ENCODE measurements at regions not wholly inside any gene's neighbourhood (a gene's known extent, or its start where the extent isn't known, plus 50 kb on each side); places are given as distances from the start of the nearest gene placed in this dataset.

DNA sequence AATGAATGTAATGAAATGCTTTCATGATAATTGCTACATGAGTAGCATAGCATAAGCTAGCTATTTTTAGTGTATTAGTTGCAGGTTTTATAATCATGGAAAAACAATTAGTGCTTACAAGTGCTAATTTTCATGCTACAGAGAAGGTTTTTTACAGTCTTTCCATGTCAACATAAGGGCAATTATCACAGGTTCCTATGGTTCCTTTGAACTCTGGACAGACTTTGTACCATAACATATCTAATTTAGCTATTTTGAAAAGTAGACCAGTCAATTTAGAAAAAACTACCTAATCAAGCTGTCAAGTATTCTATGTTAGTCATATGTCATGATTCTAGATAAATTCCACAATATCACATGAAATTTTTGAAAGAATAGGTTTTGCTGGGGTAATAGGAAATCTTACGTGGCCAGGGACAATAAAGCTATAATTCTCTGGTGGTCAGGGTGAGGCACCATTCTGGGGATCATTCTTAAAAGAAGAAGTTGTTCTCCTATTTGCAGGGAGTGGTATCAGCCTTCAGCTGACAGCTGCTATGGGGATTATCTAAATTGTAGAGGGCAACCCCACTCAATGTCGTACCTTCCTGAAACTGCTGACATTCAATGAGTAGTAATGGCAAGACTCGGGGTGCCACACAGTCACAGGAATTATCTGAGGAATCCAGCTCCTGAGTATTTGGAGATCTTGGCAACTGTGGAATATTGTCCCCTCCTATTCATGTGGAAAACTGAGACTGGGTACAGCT, 724.0 kb upstream of the LINC00305 start:
- Histone ChIP-seq H3K9ac (ENCODE audit: insufficient read length, low read depth) (no peak overlapping the region), H3K9me3 (ENCODE audit: insufficient read depth, low read length) (no peaks in the 10 kb centered on the region), H3K4me1 (ENCODE audit: insufficient read depth, insufficient read length) (no peaks in the 10 kb centered on the region), H3K4me3 (ENCODE audit: insufficient read length, low read depth) (no peak overlapping the region), H3K36me3 (ENCODE audit: insufficient read depth, insufficient read length, low read length) (no peaks in the 10 kb centered on the region), H3K27me3 (ENCODE audit: insufficient read depth, insufficient read length) (no peaks in the 10 kb centered on the region)
- no peak for DNase-seq (ENCODE audit: low read depth, low spot score)
- TF ChIP-seq ZNF274 (IDR thresholded peaks at IDR 0.05; ENCODE audit: low read depth, low read length) (no peak), SUZ12 (IDR thresholded peaks at IDR 0.05; ENCODE audit: extremely low read depth, insufficient read depth, insufficient read length) (no peak), YY1 (IDR thresholded peaks at IDR 0.05; ENCODE audit: insufficient read depth, insufficient read length) (no peak)

DNA sequence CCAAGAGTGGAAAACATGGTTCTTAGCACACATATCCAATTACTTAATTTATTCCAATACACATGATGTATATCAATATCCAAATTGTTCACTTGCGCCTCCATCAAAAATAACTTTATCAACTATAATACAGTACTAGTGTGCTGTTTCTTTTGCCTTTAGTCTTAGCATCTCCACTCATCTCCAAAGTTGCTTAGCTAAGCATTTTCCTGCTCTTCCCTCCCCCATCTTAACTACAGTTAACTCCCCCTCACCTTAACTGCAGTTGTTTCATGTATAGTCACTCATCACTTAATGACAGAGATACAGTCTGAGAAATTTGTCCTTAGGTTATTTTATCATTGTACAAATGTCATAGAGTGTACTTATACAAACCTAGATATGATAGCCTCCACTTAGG, 705.2 kb upstream of the LINC00305 start:
- H3K9me3 ChIP-seq (ENCODE audit: insufficient read depth, low read length): no peaks in the 10 kb centered on the region
- H3K4me1 ChIP-seq (ENCODE audit: insufficient read depth, insufficient read length): no peaks in the 10 kb centered on the region
- H3K27me3 ChIP-seq (ENCODE audit: insufficient read depth, insufficient read length): no peaks in the 10 kb centered on the region
- no peak overlapping the region for H3K4me3 ChIP-seq (ENCODE audit: insufficient read length, low read depth)
- TF ChIP-seq YY1 (IDR thresholded peaks at IDR 0.05; ENCODE audit: insufficient read depth, insufficient read length): no peak
- TF ChIP-seq SUZ12 (IDR thresholded peaks at IDR 0.05; ENCODE audit: extremely low read depth, insufficient read depth, insufficient read length): no peak
- no peak for TF ChIP-seq ZNF274 (IDR thresholded peaks at IDR 0.05; ENCODE audit: low read depth, low read length)
- no peaks in the 10 kb centered on the region for H3K36me3 ChIP-seq (ENCODE audit: insufficient read depth, insufficient read length, low read length)
- no peak overlapping the region for H3K9ac ChIP-seq (ENCODE audit: insufficient read length, low read depth)
- no peak for DNase-seq (ENCODE audit: low read depth, low spot score)

DNA sequence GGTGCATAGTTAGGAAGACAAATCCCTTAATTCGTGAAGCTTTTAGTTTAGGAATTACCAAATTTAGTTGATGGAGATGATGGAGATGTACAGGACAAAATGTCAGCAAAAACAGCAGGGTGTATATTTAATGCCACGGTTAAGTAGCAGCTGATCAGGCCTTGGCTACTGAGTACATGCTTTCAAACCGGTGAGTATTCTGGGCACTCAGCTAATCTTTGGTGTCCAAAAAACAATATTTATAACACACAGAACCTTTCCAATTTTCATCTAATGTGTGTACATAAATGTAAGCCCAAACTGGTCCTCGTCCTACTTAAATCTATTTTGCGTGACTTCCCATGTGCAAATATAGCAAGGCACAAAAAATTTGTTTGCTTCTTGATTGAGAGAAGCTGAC, 703.4 kb upstream of the LINC00305 start:
- H3K9me3 ChIP-seq (ENCODE audit: insufficient read depth, low read length): no peaks in the 10 kb centered on the region
- no peak for DNase-seq (ENCODE audit: low read depth, low spot score)
- no peaks in the 10 kb centered on the region for H3K4me1 ChIP-seq (ENCODE audit: insufficient read depth, insufficient read length)
- H3K4me3 ChIP-seq (ENCODE audit: insufficient read length, low read depth): no peak overlapping the region
- H3K36me3 ChIP-seq (ENCODE audit: insufficient read depth, insufficient read length, low read length): no peaks in the 10 kb centered on the region
- TF ChIP-seq YY1 (IDR thresholded peaks at IDR 0.05; ENCODE audit: insufficient read depth, insufficient read length): no peak
- no peak for TF ChIP-seq SUZ12 (IDR thresholded peaks at IDR 0.05; ENCODE audit: extremely low read depth, insufficient read depth, insufficient read length)
- TF ChIP-seq ZNF274 (IDR thresholded peaks at IDR 0.05; ENCODE audit: low read depth, low read length): no peak
- no peak overlapping the region for H3K9ac ChIP-seq (ENCODE audit: insufficient read length, low read depth)
- H3K27me3 ChIP-seq (ENCODE audit: insufficient read depth, insufficient read length): no peaks in the 10 kb centered on the region

DNA sequence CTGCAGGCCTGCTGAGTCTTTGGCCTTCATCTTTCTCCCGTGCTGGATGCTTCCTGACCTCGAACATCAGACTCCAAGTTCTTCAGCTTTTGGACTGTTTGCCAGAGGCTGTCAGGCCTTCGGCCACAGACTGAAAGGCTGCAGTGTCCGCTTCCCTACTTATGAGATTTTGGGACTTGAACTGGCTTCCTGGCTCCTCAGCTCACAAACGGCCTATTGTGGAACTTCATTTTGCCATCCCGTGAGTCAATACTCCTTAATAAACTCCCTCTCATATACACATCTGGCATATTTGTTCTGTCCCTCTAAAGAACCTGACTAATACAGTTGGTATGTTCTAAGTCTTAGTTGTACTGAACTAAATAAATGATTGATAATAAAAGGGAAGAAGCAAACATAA, 702.8 kb upstream of the LINC00305 start:
- no peak overlapping the region for H3K4me3 ChIP-seq (ENCODE audit: insufficient read length, low read depth)
- no peaks in the 10 kb centered on the region for H3K4me1 ChIP-seq (ENCODE audit: insufficient read depth, insufficient read length)
- no peaks in the 10 kb centered on the region for H3K27me3 ChIP-seq (ENCODE audit: insufficient read depth, insufficient read length)
- TF ChIP-seq SUZ12 (IDR thresholded peaks at IDR 0.05; ENCODE audit: extremely low read depth, insufficient read depth, insufficient read length): no peak
- TF ChIP-seq YY1 (IDR thresholded peaks at IDR 0.05; ENCODE audit: insufficient read depth, insufficient read length): no peak
- no peak for TF ChIP-seq ZNF274 (IDR thresholded peaks at IDR 0.05; ENCODE audit: low read depth, low read length)
- no peak for DNase-seq (ENCODE audit: low read depth, low spot score)
- H3K9ac ChIP-seq (ENCODE audit: insufficient read length, low read depth): no peak overlapping the region
- H3K9me3 ChIP-seq (ENCODE audit: insufficient read depth, low read length): no peaks in the 10 kb centered on the region
- H3K36me3 ChIP-seq (ENCODE audit: insufficient read depth, insufficient read length, low read length): no peaks in the 10 kb centered on the region

DNA sequence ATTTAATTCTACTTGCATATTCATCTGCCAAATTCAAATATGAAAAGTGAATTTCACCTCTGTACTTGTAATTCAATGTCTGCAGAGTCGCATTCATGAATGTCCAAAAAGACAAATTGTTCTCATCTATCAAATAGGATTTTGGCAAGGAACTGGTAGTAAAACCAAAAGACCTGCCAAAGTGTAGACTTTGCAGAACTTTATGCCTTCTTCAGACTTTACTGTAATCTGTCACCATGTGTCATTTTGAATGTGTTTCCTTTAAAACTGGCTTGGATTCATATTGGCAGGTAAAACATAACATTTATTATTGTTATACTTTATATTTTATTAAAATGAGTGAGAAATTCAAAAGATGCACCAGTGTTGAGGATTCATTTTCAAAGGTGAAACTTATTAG, 701.9 kb upstream of the LINC00305 start:
- H3K9ac ChIP-seq (ENCODE audit: insufficient read length, low read depth): no peak overlapping the region
- no peaks in the 10 kb centered on the region for H3K4me1 ChIP-seq (ENCODE audit: insufficient read depth, insufficient read length)
- no peak overlapping the region for H3K4me3 ChIP-seq (ENCODE audit: insufficient read length, low read depth)
- DNase-seq (ENCODE audit: low read depth, low spot score): no peak
- H3K9me3 ChIP-seq (ENCODE audit: insufficient read depth, low read length): no peaks in the 10 kb centered on the region
- H3K36me3 ChIP-seq (ENCODE audit: insufficient read depth, insufficient read length, low read length): no peaks in the 10 kb centered on the region
- TF ChIP-seq SUZ12 (IDR thresholded peaks at IDR 0.05; ENCODE audit: extremely low read depth, insufficient read depth, insufficient read length) (no peak), ZNF274 (IDR thresholded peaks at IDR 0.05; ENCODE audit: low read depth, low read length) (no peak), YY1 (IDR thresholded peaks at IDR 0.05; ENCODE audit: insufficient read depth, insufficient read length) (no peak)
- H3K27me3 ChIP-seq (ENCODE audit: insufficient read depth, insufficient read length): no peaks in the 10 kb centered on the region

DNA sequence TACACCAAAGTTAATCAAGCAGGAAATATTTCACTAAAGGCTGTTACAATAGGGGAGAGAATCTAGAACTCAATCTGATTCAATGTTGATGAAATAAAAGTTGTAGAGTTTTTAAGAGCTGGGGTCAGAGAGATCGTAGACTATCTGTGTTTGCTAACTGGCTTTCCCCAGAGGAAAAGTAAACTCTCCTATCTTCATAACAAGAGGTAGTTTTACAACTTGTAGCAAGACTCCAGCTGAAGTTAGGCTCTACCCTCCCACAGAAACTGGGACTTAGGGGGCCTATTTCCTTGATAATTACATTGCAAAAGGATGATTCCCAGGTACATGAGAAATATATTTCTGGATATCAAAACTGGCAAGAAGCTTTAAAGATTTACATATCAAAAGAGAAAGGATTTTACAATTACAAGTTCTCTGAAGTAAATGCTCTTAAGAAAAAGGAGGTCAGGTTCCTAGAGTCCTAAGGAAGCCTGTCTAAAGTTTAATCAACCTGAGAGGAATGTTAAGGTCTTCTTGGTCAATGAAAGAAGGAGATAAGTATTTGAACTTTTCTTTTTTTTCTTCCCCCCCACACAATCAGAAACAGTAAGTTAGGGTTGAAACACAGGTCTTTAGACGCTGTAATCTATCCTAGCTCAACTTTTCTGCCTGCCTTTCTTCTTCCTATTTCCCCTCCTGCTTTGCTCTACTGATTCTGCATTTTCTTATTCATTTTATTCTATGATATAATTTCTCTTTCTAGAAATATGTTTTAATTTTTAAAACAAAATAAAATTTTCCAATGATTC, 692.2 kb upstream of the LINC00305 start:
- Histone ChIP-seq H3K9me3 (ENCODE audit: insufficient read depth, low read length) (no peaks in the 10 kb centered on the region), H3K9ac (ENCODE audit: insufficient read length, low read depth) (no peak overlapping the region), H3K4me1 (ENCODE audit: insufficient read depth, insufficient read length) (no peaks in the 10 kb centered on the region), H3K4me3 (ENCODE audit: insufficient read length, low read depth) (no peak overlapping the region), H3K27me3 (ENCODE audit: insufficient read depth, insufficient read length) (no peaks in the 10 kb centered on the region), H3K36me3 (ENCODE audit: insufficient read depth, insufficient read length, low read length) (no peaks in the 10 kb centered on the region)
- no peak for DNase-seq (ENCODE audit: low read depth, low spot score)
- TF ChIP-seq ZNF274 (IDR thresholded peaks at IDR 0.05; ENCODE audit: low read depth, low read length) (no peak), YY1 (IDR thresholded peaks at IDR 0.05; ENCODE audit: insufficient read depth, insufficient read length) (no peak), SUZ12 (IDR thresholded peaks at IDR 0.05; ENCODE audit: extremely low read depth, insufficient read depth, insufficient read length) (no peak)

DNA sequence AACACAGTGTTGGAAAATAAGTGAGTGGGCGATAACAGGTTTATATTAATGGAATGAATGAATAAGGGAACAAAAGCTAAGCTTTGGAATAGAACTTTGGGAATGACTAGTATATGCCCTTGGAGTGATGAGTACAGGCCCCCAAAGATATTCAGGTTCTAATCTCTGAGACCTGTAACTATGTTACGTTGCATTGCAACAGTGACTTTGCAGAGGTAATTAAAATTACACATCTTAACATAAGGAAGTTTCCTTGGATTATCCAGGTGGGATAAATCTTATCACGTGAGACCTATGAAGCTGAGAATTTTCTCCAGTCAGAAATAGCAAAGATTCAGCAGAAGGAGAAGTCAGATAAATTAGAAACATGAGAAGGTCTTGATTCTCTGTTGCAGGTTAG, 661.5 kb upstream of the LINC00305 start:
- no peaks in the 10 kb centered on the region for H3K4me1 ChIP-seq (ENCODE audit: insufficient read depth, insufficient read length)
- no peak overlapping the region for H3K4me3 ChIP-seq (ENCODE audit: insufficient read length, low read depth)
- no peak overlapping the region for H3K9ac ChIP-seq (ENCODE audit: insufficient read length, low read depth)
- no peaks in the 10 kb centered on the region for H3K27me3 ChIP-seq (ENCODE audit: insufficient read depth, insufficient read length)
- TF ChIP-seq SUZ12 (IDR thresholded peaks at IDR 0.05; ENCODE audit: extremely low read depth, insufficient read depth, insufficient read length) (no peak), YY1 (IDR thresholded peaks at IDR 0.05; ENCODE audit: insufficient read depth, insufficient read length) (no peak), ZNF274 (IDR thresholded peaks at IDR 0.05; ENCODE audit: low read depth, low read length) (no peak)
- no peak for DNase-seq (ENCODE audit: low read depth, low spot score)
- H3K36me3 ChIP-seq (ENCODE audit: insufficient read depth, insufficient read length, low read length): no peaks in the 10 kb centered on the region
- H3K9me3 ChIP-seq (ENCODE audit: insufficient read depth, low read length): no peaks in the 10 kb centered on the region
